Sigmoid colon (tissue), 6 donors: ENCODE measurements at regions not wholly inside any gene's neighbourhood (a gene's known extent, or its start where the extent isn't known, plus 50 kb on each side); places are given as distances from the start of the nearest gene placed in this dataset.

Source experiments
- DNase-seq: peaks from one replicate; pipeline ENCODE4 v3.0.0-alpha.2; 2019
- H3K27ac ChIP-seq, 4 donors: fragments of 200-600 bp; sonication (generic); one replicate each; pipeline ENCODE4 v1.5.1; 2016 to 2019; ENCODE audit warnings: mild to moderate bottlenecking in 1 of 4
- H3K27me3 ChIP-seq, 3 donors: fragments of 200-600 bp; sonication (generic); one replicate each; pipeline ENCODE4 v1.5.1; 2019; ENCODE audit warnings: mild to moderate bottlenecking in 1 of 3
- H3K36me3 ChIP-seq, 4 donors: fragments of 200-600 bp; sonication (generic); one replicate each; pipeline ENCODE4 v1.5.1; 2016 to 2019
- H3K4me1 ChIP-seq, 4 donors: fragments of 200-600 bp; sonication (generic); one replicate each; pipeline ENCODE4 v1.5.1; 2017 to 2019
- H3K4me3 ChIP-seq, 4 donors: fragments of 200-600 bp; sonication (generic); one replicate each; pipeline ENCODE4 v1.5.1; 2017 to 2019; ENCODE audit warnings: mild to moderate bottlenecking in 2 of 4, moderate library complexity in 1 of 4
- H3K9me3 ChIP-seq, 4 donors: fragments of 200-600 bp in 3 of 4; sonication (generic) in 3 of 4; one replicate each; pipeline versions ENCODE4 v1.5.1 to v1.6.1; 2013 to 2019
- EP300 ChIP-seq, 4 donors: sonication (generic); formaldehyde crosslinking; IDR thresholded peaks; one replicate each; pipeline ENCODE4 v1.6.1; 2017; ENCODE audit warnings: antibody characterized with exemption in 4 of 4
- POLR2A ChIP-seq, 2 donors: fragments of 450-650 bp; IDR thresholded peaks; one replicate each; pipeline ENCODE4 v1.6.1; 2016; ENCODE audit warnings: antibody characterized with exemption in 2 of 2, mild to moderate bottlenecking in 2 of 2, moderate library complexity in 2 of 2
- POLR2AphosphoS5 ChIP-seq, 4 donors: sonication (generic); formaldehyde crosslinking; IDR thresholded peaks; one replicate each; pipeline ENCODE4 v1.6.1; 2017; ENCODE audit warnings: antibody characterized with exemption in 4 of 4
- WGBS, 2 donors: extraction: QIAGEN DNeasy Blood & Tissue Kit; methylation state at CpG; one replicate each; pipeline ENCODE4 v1.1.7; 2013; 5-methylcytosine and 5-hydroxymethylcytosine counted together
- intact Hi-C: fragments of 100-400 bp; cut with DNase I; formaldehyde crosslinking; loops from one replicate; pipeline ENCODE4 v1.15.1; 2023
- TF ChIP-seq, protein P1 (sequence below), 4 experiments: fragments of 450-650 bp in 3 of 4; fragments of 200-600 bp in 1 of 4; IDR thresholded peaks; one replicate each; pipeline ENCODE4 v1.5.1; 2016 to 2019; ENCODE audit warnings: antibody characterized with exemption in 4 of 4, mild to moderate bottlenecking in 3 of 4, moderate library complexity in 2 of 4
- donor health status: healthy with polysubstance abuse.
- donor health status: healthy.

GRCh38 chr2:226447338-226448300 lies 352.0 kb downstream of the IRS1 start:
- no peak overlapping the region for H3K4me3 ChIP-seq
- intact Hi-C loops: no loop called here
- H3K27ac ChIP-seq: no peak overlapping the region
- H3K27me3 ChIP-seq: no peaks in the 10 kb centered on the region
- H3K4me1 ChIP-seq: peaks cover 0 to 17% (median 11%) of the 10 kb centered on the region in 4 donors
- H3K36me3 ChIP-seq: no peaks in the 10 kb centered on the region
- H3K9me3 ChIP-seq: peaks cover 0 to 5% (median under 1%) of the 10 kb centered on the region in 4 donors
- TF ChIP-seq EP300 (IDR thresholded peaks at IDR 0.05): no peak
- TF ChIP-seq POLR2A (IDR thresholded peaks at IDR 0.05): no peak
- TF ChIP-seq, protein P1, sequence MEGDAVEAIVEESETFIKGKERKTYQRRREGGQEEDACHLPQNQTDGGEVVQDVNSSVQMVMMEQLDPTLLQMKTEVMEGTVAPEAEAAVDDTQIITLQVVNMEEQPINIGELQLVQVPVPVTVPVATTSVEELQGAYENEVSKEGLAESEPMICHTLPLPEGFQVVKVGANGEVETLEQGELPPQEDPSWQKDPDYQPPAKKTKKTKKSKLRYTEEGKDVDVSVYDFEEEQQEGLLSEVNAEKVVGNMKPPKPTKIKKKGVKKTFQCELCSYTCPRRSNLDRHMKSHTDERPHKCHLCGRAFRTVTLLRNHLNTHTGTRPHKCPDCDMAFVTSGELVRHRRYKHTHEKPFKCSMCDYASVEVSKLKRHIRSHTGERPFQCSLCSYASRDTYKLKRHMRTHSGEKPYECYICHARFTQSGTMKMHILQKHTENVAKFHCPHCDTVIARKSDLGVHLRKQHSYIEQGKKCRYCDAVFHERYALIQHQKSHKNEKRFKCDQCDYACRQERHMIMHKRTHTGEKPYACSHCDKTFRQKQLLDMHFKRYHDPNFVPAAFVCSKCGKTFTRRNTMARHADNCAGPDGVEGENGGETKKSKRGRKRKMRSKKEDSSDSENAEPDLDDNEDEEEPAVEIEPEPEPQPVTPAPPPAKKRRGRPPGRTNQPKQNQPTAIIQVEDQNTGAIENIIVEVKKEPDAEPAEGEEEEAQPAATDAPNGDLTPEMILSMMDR (IDR thresholded peaks at IDR 0.05): no peak
- DNase-seq: no peak
- 13 to 67% methylated on average over 5 of the region's 5 CpGs for WGBS, 2 donors

DNA sequence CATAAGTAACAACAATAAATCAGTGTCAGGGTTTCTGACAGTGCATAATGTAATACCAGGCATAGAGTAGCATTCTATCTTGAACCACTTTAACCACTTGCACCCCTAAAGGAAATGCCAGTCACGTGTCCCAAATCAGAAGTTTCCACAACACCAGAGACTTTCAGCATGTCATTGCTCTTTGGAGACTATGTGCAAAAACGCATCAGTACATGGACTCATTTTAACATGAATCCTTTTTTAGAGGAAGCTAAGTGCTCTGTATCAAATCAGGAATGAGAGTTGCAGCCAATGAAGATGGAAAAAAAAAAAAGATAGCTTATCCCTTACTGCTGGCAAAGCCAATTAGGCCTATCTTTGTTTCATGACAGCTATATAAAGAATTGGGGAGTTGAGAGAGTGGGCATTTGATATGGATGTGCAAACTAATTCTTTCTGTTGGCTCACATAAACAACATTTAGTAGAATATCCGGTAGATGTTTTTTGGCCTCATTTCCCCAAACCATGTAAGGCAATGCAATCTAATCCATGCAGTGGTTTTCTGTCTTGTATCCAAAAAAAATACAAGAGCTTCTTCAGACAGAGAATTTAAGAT lies 353.1 kb downstream of the IRS1 start:
- Histone ChIP-seq H3K27me3 (no peaks in the 10 kb centered on the region), H3K9me3 (no peaks in the 10 kb centered on the region), H3K36me3 (no peaks in the 10 kb centered on the region), H3K4me1 (peaks cover 0 to 17% (median 11%) of the 10 kb centered on the region in 4 donors), H3K4me3 (no peak overlapping the region), H3K27ac (peak overlapping the region in 1 of 4 donors; percentile 27)
- WGBS, 2 donors: 61 to 65% methylated on average over 3 of the region's 3 CpGs
- DNase-seq: no peak
- TF ChIP-seq POLR2A (IDR thresholded peaks at IDR 0.05) (no peak), EP300 (IDR thresholded peaks at IDR 0.05) (no peak), POLR2AphosphoS5 (IDR thresholded peaks at IDR 0.05) (no peak)
- TF ChIP-seq, protein P1 (IDR thresholded peaks at IDR 0.05): no peak
- intact Hi-C loops: no loop called here

GRCh38 chr2:226445216-226445861 lies 354.3 kb downstream of the IRS1 start:
- peaks cover 0 to 17% (median 11%) of the 10 kb centered on the region in 4 donors for H3K4me1 ChIP-seq
- DNase-seq: no peak
- H3K9me3 ChIP-seq: no peaks in the 10 kb centered on the region
- H3K27ac ChIP-seq: no peak overlapping the region
- no peaks in the 10 kb centered on the region for H3K27me3 ChIP-seq
- TF ChIP-seq EP300 (IDR thresholded peaks at IDR 0.05): no peak
- no peak overlapping the region for H3K4me3 ChIP-seq
- intact Hi-C loops: no loop called here
- 27 to 73% methylated on average over 5 of the region's 5 CpGs for WGBS, 2 donors
- no peaks in the 10 kb centered on the region for H3K36me3 ChIP-seq

GRCh38 chr2:226443112-226443511 lies 356.5 kb downstream of the IRS1 start:
- no peak for DNase-seq
- no peaks in the 10 kb centered on the region for H3K36me3 ChIP-seq
- 75 to 84% methylated on average over 5 of the region's 5 CpGs for WGBS, 2 donors
- intact Hi-C loops: no loop called here
- H3K27me3 ChIP-seq: no peaks in the 10 kb centered on the region
- H3K4me1 ChIP-seq: peaks cover 0 to 17% (median 11%) of the 10 kb centered on the region in 4 donors
- TF ChIP-seq EP300 (IDR thresholded peaks at IDR 0.05) (no peak), POLR2AphosphoS5 (IDR thresholded peaks at IDR 0.05) (no peak), POLR2A (IDR thresholded peaks at IDR 0.05) (no peak)
- TF ChIP-seq, protein P1 (IDR thresholded peaks at IDR 0.05): no peak
- H3K9me3 ChIP-seq: no peaks in the 10 kb centered on the region
- no peak overlapping the region for H3K4me3 ChIP-seq
- H3K27ac ChIP-seq: no peak overlapping the region
